GM06990 (cell line): ENCODE measurements at regions not wholly inside any gene's neighbourhood (a gene's known extent, or its start where the extent isn't known, plus 50 kb on each side); places are given as distances from the start of the nearest gene placed in this dataset.

Source experiments
- DNase-seq: peaks from one replicate; pipeline ENCODE4 v3.0.0-alpha.2; 2011; ENCODE audit not compliant: insufficient read length; ENCODE audit errors: extremely low read depth
- H3K27me3 ChIP-seq: replicated peaks from 2 replicates; pipeline ENCODE4 v1.6.0; 2011; ENCODE audit warnings: low read length; ENCODE audit not compliant: control insufficient read depth, insufficient read depth
- H3K36me3 ChIP-seq: 2 replicates; pipeline ENCODE4 v1.5.1; 2011; ENCODE audit warnings: low read length; ENCODE audit not compliant: control insufficient read depth, insufficient read depth
- H3K4me3 ChIP-seq: replicated peaks from 2 replicates; pipeline ENCODE4 v1.5.1; 2011; ENCODE audit warnings: low read depth, mild to moderate bottlenecking, control low read depth, low read length
- TF ChIP-seq, protein P1 (sequence below): IDR thresholded peaks from 2 replicates; pipeline ENCODE4 v1.5.1; 2011; ENCODE audit warnings: low read length, control low read depth, mild to moderate bottlenecking, inconsistent platforms; ENCODE audit not compliant: insufficient read depth, poor library complexity, severe bottlenecking

- DNase-seq: no peak
- no peak overlapping the region for H3K4me3 ChIP-seq
- no peaks in the 10 kb centered on the region for H3K36me3 ChIP-seq
These were observed 440.6 kb upstream of the CCDC196 start for GRCh38 chr14:66045572-66046021.

DNA sequence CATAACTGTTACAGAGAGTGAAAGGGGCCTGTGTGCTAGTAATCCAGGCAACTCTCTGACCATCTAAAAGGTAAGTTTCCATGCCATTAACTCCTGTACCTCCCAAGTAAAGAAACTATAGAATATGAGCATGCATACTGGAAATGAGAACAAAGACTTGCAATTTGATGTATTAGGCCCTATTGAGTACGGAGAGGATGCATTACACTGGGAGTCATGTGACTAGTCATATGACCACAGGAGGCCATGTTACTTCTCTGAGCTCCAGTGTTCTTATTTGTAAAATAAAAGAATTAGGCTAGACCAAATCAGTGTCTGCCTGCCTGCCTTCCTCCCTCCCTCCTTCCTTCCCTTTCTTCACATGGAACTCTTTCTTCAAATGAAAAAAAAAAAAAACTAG is 440.1 kb upstream of the CCDC196 start:
- TF ChIP-seq, protein P1, sequence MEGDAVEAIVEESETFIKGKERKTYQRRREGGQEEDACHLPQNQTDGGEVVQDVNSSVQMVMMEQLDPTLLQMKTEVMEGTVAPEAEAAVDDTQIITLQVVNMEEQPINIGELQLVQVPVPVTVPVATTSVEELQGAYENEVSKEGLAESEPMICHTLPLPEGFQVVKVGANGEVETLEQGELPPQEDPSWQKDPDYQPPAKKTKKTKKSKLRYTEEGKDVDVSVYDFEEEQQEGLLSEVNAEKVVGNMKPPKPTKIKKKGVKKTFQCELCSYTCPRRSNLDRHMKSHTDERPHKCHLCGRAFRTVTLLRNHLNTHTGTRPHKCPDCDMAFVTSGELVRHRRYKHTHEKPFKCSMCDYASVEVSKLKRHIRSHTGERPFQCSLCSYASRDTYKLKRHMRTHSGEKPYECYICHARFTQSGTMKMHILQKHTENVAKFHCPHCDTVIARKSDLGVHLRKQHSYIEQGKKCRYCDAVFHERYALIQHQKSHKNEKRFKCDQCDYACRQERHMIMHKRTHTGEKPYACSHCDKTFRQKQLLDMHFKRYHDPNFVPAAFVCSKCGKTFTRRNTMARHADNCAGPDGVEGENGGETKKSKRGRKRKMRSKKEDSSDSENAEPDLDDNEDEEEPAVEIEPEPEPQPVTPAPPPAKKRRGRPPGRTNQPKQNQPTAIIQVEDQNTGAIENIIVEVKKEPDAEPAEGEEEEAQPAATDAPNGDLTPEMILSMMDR: no peak
- H3K36me3 ChIP-seq: no peaks in the 10 kb centered on the region
- no peak for DNase-seq
- H3K4me3 ChIP-seq: no peak overlapping the region
- H3K27me3 ChIP-seq: no peaks in the 10 kb centered on the region; the same call in 1 of the 2 replicates

More at GRCh38 chr14:66045572-66046021, 440.6 kb upstream of the CCDC196 start:
- no peaks in the 10 kb centered on the region; the same call in 1 of the 2 replicates for H3K27me3 ChIP-seq
- TF ChIP-seq, protein P1: no peak

GRCh38 chr14:66046591-66046990 is 439.6 kb upstream of the CCDC196 start:
- TF ChIP-seq, protein P1: no peak
- Histone ChIP-seq H3K27me3 (no peaks in the 10 kb centered on the region; the same call in 1 of the 2 replicates), H3K36me3 (no peaks in the 10 kb centered on the region), H3K4me3 (no peak overlapping the region)
- DNase-seq: no peak

- Histone ChIP-seq H3K4me3 (no peak overlapping the region), H3K27me3 (no peaks in the 10 kb centered on the region), H3K36me3 (no peaks in the 10 kb centered on the region)
- no peak for DNase-seq
- TF ChIP-seq, protein P1: no peak
These were observed 429.8 kb upstream of the CCDC196 start for GRCh38 chr14:66056268-66056907.

DNA sequence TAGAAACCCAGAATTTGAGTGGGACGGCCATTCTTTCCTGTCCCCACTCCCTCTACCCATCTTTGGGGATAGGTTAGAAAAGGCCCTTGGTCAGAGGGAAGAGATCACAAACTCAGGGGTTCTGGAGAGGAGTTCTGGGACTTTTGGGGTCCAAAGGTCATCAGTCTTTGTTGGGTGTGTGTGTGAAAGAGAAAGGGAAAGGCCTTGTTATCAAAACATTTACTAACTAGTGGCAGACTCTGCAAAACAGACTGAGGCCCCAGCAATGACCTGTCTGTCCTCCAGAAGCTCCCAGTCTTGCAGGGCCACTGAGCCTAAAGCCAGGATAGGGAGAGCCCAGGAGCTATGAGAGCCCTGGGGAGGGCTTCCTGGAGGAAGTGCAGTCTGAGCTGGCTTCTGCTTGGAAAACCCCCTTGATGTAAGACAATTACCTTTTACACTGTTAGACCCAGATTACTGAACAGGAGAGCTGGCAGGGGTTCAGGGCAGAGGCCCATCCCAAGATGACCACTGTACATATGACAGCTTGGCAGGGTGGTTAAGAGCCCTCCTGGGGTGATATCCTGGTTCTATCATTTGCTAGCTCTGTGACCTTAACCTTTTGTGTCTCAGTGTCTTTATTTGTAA is 429.1 kb upstream of the CCDC196 start:
- H3K4me3 ChIP-seq: no peak overlapping the region
- no peak for DNase-seq
- TF ChIP-seq, protein P1: no peak
- H3K36me3 ChIP-seq: no peaks in the 10 kb centered on the region
- no peaks in the 10 kb centered on the region for H3K27me3 ChIP-seq
